K562 (cell line): ENCODE measurements at regions not wholly inside any gene's neighbourhood (a gene's known extent, or its start where the extent isn't known, plus 50 kb on each side); places are given as distances from the start of the nearest gene placed in this dataset.

Experiments
- ARID1B ChIP-seq: fragments of 450-650 bp; IDR thresholded peaks from 2 replicates; pipeline ENCODE4 v1.6.1; 2016; ENCODE audit warnings: antibody characterized with exemption, mild to moderate bottlenecking, inconsistent platforms
- BCL6 ChIP-seq: fragments of 250-450 bp; sonication (Bioruptor Pico); IDR thresholded peaks from 2 replicates; pipeline ENCODE4 v1.4.0; 2020
- C11orf30 ChIP-seq: fragments of 450-650 bp; IDR thresholded peaks from 2 replicates; pipeline ENCODE4 v1.6.1; 2016; ENCODE audit warnings: low read depth, mild to moderate bottlenecking
- COPS2 ChIP-seq: fragments of 450-650 bp; conservative IDR thresholded peaks from 2 replicates; pipeline ENCODE4 v1.6.1; 2016; ENCODE audit warnings: mild to moderate bottlenecking, moderate library complexity
- HIVEP1 ChIP-seq: fragments of 250-450 bp; sonication (Bioruptor Pico); IDR thresholded peaks from 2 replicates; pipeline ENCODE4 v1.4.0; 2020; ENCODE audit warnings: mild to moderate bottlenecking
- HNRNPLL ChIP-seq: fragments of 200-400 bp; formaldehyde crosslinking; IDR thresholded peaks from 2 replicates; pipeline ENCODE4 v1.6.1; 2017; ENCODE audit warnings: low read length, low read depth, mild to moderate bottlenecking; ENCODE audit not compliant: poor library complexity, severe bottlenecking
- MAFG ChIP-seq: fragments of 450-650 bp; conservative IDR thresholded peaks from 2 replicates; pipeline ENCODE4 v1.6.1; 2016; ENCODE audit warnings: missing genetic modification characterization, missing compliant biosample characterization
- MTA2 ChIP-seq: fragments of 450-650 bp; IDR thresholded peaks from 2 replicates; pipeline ENCODE4 v1.6.1; 2016; ENCODE audit warnings: low read depth
- RFX5 ChIP-seq: IDR thresholded peaks from 2 replicates; pipeline ENCODE4 v1.6.1; 2011; ENCODE audit warnings: low read depth, mild to moderate bottlenecking, improper control_type of control experiment, low read length
- TCF3 ChIP-seq: sonication (generic); formaldehyde crosslinking; IDR thresholded peaks from 2 replicates; pipeline ENCODE4 v1.4.0; 2020; ENCODE audit warnings: mild to moderate bottlenecking, missing genetic modification reagents
- TRIM24 ChIP-seq, 2 experiments: fragments of 450-650 bp; IDR thresholded peaks; 2 replicates each; pipeline ENCODE4 v1.6.1; 2016
- YY1 ChIP-seq, 3 experiments: IDR thresholded peaks; 2 replicates each; pipeline ENCODE4 v1.6.1; 2011; ENCODE audit warnings: low read length in 2 of 3, mild to moderate bottlenecking in 2 of 3, moderate library complexity in 2 of 3, borderline replicate concordance in 1 of 3, control low read depth in 1 of 3, low read depth in 1 of 3; ENCODE audit not compliant: insufficient read depth in 3 of 3, insufficient replicate concordance in 2 of 3, control insufficient read depth in 1 of 3, insufficient read length in 1 of 3; ENCODE audit errors: extremely low read depth in 1 of 3
- ZNF507 ChIP-seq: conservative IDR thresholded peaks from 2 replicates; pipeline ENCODE4 v1.6.1; 2017; ENCODE audit warnings: missing genetic modification characterization, missing compliant biosample characterization
- TF ChIP-seq, protein P1 (sequence below), 2 experiments: fragments of 450-650 bp; formaldehyde crosslinking in 1 of 2; IDR thresholded peaks; 2 replicates each; pipeline versions ENCODE4 v1.4.0 to v1.6.1; 2014 to 2020; ENCODE audit warnings: mild to moderate bottlenecking in 2 of 2, borderline replicate concordance in 1 of 2, low read depth in 1 of 2
- TF ChIP-seq, protein P2 (sequence below): sonication (generic); formaldehyde crosslinking; IDR thresholded peaks from 2 replicates; pipeline ENCODE4 v1.9.0; 2022; ENCODE audit warnings: mild to moderate bottlenecking, missing genetic modification reagents
- TF ChIP-seq, protein P3 (sequence below), 2 experiments: fragments of 450-650 bp; conservative IDR thresholded peaks; 2 replicates each; pipeline ENCODE4 v1.6.1; 2017; ENCODE audit warnings: mild to moderate bottlenecking in 2 of 2, moderate library complexity in 2 of 2

DNA sequence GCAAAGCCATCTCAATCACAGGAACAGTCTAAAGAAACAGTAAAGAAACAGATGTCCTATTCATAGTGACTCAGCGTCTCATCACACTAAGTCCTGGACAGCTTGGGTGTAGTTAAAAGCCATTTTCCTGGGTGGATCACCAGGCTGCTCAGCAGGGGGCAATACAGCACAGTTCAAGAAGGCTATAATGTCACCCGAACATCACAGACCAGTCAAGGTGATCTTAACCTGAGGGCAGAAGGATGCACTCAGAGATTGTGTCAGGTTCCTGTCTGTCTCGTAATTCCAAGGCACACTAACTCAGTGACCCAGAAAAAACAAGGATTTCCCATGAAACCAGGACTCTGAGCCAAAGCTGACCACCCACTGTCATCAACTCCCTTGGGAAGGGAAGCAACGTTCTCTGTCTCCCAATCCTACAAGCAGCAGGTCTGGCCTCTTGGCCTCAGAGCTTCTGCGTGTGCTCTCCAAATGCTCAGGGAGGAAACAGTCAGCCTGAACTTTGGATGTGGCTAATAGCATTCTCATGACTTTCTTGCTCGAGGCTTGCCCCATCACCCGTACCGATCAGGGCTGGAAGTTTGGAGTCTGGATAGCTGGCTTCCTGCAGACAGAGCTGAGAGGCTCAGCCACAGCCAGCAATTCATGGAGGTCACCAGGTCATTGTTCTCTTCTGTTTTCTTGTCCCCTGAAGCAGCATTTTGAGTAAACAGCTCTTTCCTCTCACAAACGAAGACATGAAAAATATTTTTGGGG is 90.4 kb upstream of the FAM171A1 start (continued):
- TF ChIP-seq, protein P1, sequence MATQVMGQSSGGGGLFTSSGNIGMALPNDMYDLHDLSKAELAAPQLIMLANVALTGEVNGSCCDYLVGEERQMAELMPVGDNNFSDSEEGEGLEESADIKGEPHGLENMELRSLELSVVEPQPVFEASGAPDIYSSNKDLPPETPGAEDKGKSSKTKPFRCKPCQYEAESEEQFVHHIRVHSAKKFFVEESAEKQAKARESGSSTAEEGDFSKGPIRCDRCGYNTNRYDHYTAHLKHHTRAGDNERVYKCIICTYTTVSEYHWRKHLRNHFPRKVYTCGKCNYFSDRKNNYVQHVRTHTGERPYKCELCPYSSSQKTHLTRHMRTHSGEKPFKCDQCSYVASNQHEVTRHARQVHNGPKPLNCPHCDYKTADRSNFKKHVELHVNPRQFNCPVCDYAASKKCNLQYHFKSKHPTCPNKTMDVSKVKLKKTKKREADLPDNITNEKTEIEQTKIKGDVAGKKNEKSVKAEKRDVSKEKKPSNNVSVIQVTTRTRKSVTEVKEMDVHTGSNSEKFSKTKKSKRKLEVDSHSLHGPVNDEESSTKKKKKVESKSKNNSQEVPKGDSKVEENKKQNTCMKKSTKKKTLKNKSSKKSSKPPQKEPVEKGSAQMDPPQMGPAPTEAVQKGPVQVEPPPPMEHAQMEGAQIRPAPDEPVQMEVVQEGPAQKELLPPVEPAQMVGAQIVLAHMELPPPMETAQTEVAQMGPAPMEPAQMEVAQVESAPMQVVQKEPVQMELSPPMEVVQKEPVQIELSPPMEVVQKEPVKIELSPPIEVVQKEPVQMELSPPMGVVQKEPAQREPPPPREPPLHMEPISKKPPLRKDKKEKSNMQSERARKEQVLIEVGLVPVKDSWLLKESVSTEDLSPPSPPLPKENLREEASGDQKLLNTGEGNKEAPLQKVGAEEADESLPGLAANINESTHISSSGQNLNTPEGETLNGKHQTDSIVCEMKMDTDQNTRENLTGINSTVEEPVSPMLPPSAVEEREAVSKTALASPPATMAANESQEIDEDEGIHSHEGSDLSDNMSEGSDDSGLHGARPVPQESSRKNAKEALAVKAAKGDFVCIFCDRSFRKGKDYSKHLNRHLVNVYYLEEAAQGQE (IDR thresholded peaks at IDR 0.05; ENCODE audit: borderline replicate concordance), result peak; percentile 85
- TF ChIP-seq, protein P1 (CRISPR knock-in tag; IDR thresholded peaks at IDR 0.05; ENCODE audit: low read depth), result no peak
- peak; percentile 91 for TF ChIP-seq C11orf30
- no peak for TF ChIP-seq HIVEP1 (CRISPR knock-in tag)
- no peak for TF ChIP-seq ZNF507 (tag)
- TF ChIP-seq, protein P2, sequence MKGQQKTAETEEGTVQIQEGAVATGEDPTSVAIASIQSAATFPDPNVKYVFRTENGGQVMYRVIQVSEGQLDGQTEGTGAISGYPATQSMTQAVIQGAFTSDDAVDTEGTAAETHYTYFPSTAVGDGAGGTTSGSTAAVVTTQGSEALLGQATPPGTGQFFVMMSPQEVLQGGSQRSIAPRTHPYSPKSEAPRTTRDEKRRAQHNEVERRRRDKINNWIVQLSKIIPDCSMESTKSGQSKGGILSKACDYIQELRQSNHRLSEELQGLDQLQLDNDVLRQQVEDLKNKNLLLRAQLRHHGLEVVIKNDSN (CRISPR knock-in tag), result no peak
- no peak for TF ChIP-seq BCL6 (CRISPR knock-in tag)
- TF ChIP-seq TRIM24 (IDR thresholded peaks at IDR 0.05), result 0 out of 4 replicates have a peak, but pooled peaks of 1 of the 2 experiments have one; percentile 54
- TF ChIP-seq COPS2, result no peak
- peak; percentile 89 for TF ChIP-seq MAFG (tag)
- TF ChIP-seq ARID1B, result 0 out of 2 replicates have a peak, but pooled peaks have one; percentile 40
- TF ChIP-seq, protein P3, sequence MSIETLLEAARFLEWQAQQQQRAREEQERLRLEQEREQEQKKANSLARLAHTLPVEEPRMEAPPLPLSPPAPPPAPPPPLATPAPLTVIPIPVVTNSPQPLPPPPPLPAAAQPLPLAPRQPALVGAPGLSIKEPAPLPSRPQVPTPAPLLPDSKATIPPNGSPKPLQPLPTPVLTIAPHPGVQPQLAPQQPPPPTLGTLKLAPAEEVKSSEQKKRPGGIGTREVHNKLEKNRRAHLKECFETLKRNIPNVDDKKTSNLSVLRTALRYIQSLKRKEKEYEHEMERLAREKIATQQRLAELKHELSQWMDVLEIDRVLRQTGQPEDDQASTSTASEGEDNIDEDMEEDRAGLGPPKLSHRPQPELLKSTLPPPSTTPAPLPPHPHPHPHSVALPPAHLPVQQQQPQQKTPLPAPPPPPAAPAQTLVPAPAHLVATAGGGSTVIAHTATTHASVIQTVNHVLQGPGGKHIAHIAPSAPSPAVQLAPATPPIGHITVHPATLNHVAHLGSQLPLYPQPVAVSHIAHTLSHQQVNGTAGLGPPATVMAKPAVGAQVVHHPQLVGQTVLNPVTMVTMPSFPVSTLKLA (conservative IDR thresholded peaks at IDR 0.05), result 0 out of 4 replicates have a peak, but pooled peaks of 1 of the 2 experiments have one; percentile 19
- TF ChIP-seq RFX5, result no peak
- no peak for TF ChIP-seq MTA2
- TF ChIP-seq YY1 (IDR thresholded peaks at IDR 0.05; ENCODE audit: borderline replicate concordance in 1 of 3, control insufficient read depth in 1 of 3, extremely low read depth in 1 of 3, insufficient read depth in 3 of 3, insufficient read length in 1 of 3, insufficient replicate concordance in 2 of 3, low read depth in 1 of 3, low read length in 2 of 3), result peak in 1 of 3 experiments; percentile 33
- TF ChIP-seq HNRNPLL, result no peak
- peak; percentile 35; the same call in 1 of the 2 replicates for TF ChIP-seq TCF3 (CRISPR knock-in tag)
